ENCODE measurements at regions not wholly inside any gene's neighbourhood (a gene's known extent, or its start where the extent isn't known, plus 50 kb on each side); places are given as distances from the start of the nearest gene placed in this dataset.

- 77 to 100% methylated on average over 1 of the region's 1 CpG for WGBS, 2 donors
- no peak overlapping the region for H3K27ac ChIP-seq (ENCODE audit: low read depth in 1 of 2, low read length in 1 of 2)
- no peaks in the 10 kb centered on the region for H3K4me1 ChIP-seq (ENCODE audit: control insufficient read depth in 5 of 5, insufficient read depth in 5 of 5, low read length in 5 of 5)
- no peak for ATAC-seq (ENCODE audit: insufficient read depth, low FRiP score)
- peaks cover 0 to 6% (median 0%) of the 10 kb centered on the region in 4 donors for H3K9me3 ChIP-seq (ENCODE audit: control insufficient read depth in 4 of 4, insufficient read depth in 3 of 4, low read length in 3 of 4)
- DNase-seq, result no peak
- no peak overlapping the region for H3K4me3 ChIP-seq
- TF ChIP-seq CTCF (IDR thresholded peaks at IDR 0.05; ENCODE audit: control extremely low read depth, extremely low read depth), result no peak
- no peak overlapping the region for H3K9ac ChIP-seq (ENCODE audit: insufficient read depth in 1 of 2, low read length in 2 of 2)
- H3K27me3 ChIP-seq (ENCODE audit: control insufficient read depth in 3 of 3, insufficient read depth in 3 of 3, low read length in 2 of 3), result peaks cover 0 to 17% (median 9%) of the 10 kb centered on the region in 3 donors
- H3K36me3 ChIP-seq (ENCODE audit: control insufficient read depth in 4 of 4, insufficient read depth in 4 of 4, low read length in 4 of 4), result no peaks in the 10 kb centered on the region
These were observed 51.5 kb upstream of the PRPS1 start for GRCh38 chrX:107576841-107577240.

DNA sequence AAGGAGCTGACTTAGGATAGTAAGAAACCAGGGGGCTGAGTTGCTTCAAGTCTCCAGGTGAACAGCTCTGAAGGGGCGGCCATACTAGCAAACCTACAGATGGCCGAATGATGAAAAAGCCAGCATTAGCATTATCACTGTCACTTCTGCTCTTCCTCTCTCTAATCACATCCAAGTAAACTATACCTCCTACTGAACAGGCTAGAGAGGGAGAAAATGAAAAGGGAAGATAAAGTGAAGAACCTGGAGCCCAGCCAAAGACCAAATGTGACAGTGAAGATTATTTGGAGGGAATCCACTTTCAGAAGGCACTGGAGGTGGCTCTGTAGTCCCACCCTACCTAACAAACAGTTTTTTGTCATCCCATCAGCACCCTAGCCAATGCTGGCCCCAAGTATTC lies 50.4 kb upstream of the PRPS1 start:
- Histone ChIP-seq H3K9ac (ENCODE audit: insufficient read depth in 1 of 2, low read length in 2 of 2) (no peak overlapping the region), H3K9me3 (ENCODE audit: control insufficient read depth in 4 of 4, insufficient read depth in 3 of 4, low read length in 3 of 4) (peaks cover 0 to 6% (median 0%) of the 10 kb centered on the region in 4 donors), H3K27ac (ENCODE audit: low read depth in 1 of 2, low read length in 1 of 2) (no peak overlapping the region), H3K4me3 (no peak overlapping the region), H3K27me3 (ENCODE audit: control insufficient read depth in 3 of 3, insufficient read depth in 3 of 3, low read length in 2 of 3) (peaks cover 0 to 14% (median 5%) of the 10 kb centered on the region in 3 donors), H3K4me1 (ENCODE audit: control insufficient read depth in 5 of 5, insufficient read depth in 5 of 5, low read length in 5 of 5) (no peaks in the 10 kb centered on the region), H3K36me3 (ENCODE audit: control insufficient read depth in 4 of 4, insufficient read depth in 4 of 4, low read length in 4 of 4) (no peaks in the 10 kb centered on the region)
- no peak for ATAC-seq (ENCODE audit: insufficient read depth, low FRiP score)
- 96 to 100% methylated on average over 2 of the region's 2 CpGs for WGBS, 2 donors
- no peak for DNase-seq
- no peak for TF ChIP-seq CTCF (IDR thresholded peaks at IDR 0.05; ENCODE audit: control extremely low read depth, extremely low read depth)
